HG03097 (cell line): ENCODE measurements at regions not wholly inside any gene's neighbourhood (a gene's known extent, or its start where the extent isn't known, plus 50 kb on each side); places are given as distances from the start of the nearest gene placed in this dataset.
A peak's percentile ranks its signal among the peaks of the same experiment; 100 is the strongest.
"Not testable (repeated sequence)": the region's sequence is repeated elsewhere in the genome, so short reads cannot be mapped to it uniquely, and the experiment has no call there.

Experiments
- ATAC-seq: cut with Tn5 transposase; IDR thresholded peaks from one replicate; pipeline ENCODE4 v1.9.1; 2021; ENCODE audit not compliant: unreplicated experiment, low FRiP score

GRCh38 chr14:28820677-28821076 lies 54.1 kb downstream of the FOXG1 start:
- ATAC-seq, result no peak

DNA sequence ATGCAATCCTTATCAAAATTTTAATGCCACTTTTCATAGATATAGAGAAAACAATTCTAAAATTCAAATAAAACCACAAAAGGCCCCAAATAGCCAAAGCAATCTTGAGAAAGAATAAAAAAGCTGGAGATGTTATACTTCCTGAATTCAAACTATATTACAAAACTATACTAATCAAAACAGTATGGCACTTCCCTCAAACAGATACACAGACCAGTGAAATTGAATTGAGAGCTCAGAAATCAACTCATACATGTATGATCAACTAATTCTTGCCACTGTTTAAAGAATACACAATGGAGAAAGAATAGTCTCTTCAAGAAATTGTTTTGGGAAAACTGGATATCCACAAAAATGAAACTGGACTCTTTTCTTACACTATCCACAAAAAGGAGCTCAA lies 55.4 kb downstream of the FOXG1 start:
- no peak for ATAC-seq

DNA sequence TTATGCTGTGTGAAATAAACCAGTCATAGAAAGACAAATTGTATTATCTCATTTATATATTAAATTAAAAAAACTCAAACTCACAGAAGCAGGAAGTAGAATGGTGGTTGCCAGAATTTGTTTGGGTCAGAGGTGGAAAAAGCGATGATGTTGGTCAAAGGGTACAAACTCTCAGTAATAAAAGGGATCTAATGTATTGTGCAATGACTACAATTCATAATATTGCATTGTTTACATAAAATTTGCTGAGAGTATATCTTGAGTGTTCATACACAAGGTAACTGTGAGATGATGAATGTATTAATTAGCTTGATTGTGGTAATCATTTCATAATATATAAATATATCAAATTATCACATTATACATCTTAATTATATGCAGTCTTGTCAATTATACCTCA lies 56.7 kb downstream of the FOXG1 start:
- no peak for ATAC-seq

GRCh38 chr14:28830115-28830534 lies 63.5 kb downstream of the FOXG1 start:
- ATAC-seq, result no peak

GRCh38 chr14:28831126-28831525 lies 64.5 kb downstream of the FOXG1 start:
- ATAC-seq, result peak; percentile 91

GRCh38 chr14:28842569-28842968 lies 76.0 kb downstream of the FOXG1 start:
- not testable (repeated sequence) for ATAC-seq

GRCh38 chr14:28867571-28867970 lies 101.0 kb downstream of the FOXG1 start:
- no peak for ATAC-seq

DNA sequence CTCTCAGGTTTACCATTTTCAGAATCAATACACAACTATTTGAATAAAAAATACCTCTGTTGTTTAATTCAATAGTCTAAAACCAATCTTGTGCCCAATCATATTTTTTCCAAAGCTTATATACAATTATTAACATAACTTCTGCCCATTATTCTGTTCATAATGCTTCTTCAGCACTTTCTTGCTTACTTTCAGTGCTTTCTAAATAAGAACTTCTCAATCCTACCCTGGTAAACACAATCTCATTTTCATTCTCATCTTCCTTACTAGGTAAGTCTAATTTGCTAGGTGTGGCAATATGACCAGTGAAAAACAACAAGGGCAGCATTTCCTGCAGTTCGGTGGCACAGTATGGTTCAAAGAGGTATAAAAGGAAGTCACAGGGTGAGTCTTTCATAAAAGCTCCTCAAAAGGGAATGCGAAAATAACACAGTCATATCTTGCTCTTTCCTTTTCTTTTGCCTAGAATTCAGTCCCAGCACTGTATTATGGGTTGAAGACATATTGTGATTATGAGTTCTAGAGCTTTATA lies 103.5 kb downstream of the FOXG1 start:
- no peak for ATAC-seq

GRCh38 chr14:28875934-28876571 lies 109.5 kb downstream of the FOXG1 start:
- no peak for ATAC-seq

- no peak for ATAC-seq
These were observed 110.0 kb downstream of the FOXG1 start for GRCh38 chr14:28876572-28876945.

GRCh38 chr14:28877923-28878322 lies 111.3 kb downstream of the FOXG1 start:
- ATAC-seq, result no peak

- ATAC-seq, result no peak
These were observed 113.0 kb downstream of the FOXG1 start for GRCh38 chr14:28879573-28879996.

GRCh38 chr14:28886940-28887339 lies 120.4 kb downstream of the FOXG1 start:
- ATAC-seq, result no peak

DNA sequence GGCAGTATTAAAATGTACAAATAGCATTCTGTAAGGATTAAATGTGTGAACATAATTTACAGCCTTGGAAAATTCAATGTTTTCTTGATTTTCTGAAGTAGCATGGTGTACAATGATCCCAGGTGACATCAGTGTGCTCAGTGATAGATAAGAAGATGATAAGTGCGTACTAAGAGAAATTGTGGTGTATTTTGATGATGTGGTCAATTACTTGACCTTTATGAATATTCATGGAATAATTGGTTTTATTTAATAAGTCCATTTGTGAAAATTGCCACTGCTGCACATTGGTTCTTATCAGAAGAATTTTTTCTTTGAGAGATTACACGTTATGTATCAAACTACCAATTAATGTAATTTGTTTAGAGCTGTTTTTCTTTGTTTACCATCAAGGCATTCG lies 128.8 kb downstream of the FOXG1 start:
- no peak for ATAC-seq

DNA sequence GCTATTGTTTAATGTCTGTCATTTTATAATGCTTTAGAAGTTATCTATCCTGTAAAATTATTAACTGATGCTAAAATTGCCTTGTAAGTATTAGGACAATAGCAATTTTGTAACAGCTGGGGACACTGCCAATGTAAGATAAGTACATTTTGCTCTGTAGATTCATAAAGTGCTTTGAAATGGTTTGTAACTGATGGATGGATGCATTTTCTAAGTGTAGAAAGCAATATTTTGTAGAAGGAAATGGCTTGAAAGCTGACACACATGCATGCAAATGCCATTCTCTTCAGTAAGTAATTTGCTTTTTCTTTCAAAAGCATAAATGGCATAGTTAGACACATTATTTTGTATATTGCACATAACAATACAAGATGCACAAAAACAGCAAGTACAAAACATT lies 129.8 kb downstream of the FOXG1 start:
- no peak for ATAC-seq

DNA sequence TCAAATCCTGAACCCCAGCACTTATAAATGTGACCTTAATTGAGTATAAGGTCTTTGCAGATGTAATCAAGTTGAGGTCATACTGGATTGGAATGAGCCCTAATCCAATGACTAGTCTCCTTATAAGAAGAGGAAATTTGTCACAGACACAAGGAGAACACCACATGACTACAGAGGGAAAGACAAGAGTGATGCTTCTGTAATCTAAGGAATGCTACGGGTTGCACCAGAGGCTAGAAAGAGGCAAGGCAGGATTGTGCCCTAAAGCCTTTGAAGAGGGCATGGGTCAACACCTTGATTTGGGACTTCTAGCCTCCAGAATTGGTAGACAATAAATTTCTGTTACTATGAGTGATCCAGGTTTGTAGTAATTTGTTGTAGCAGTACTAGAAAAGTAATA lies 135.0 kb downstream of the FOXG1 start:
- ATAC-seq, result no peak

DNA sequence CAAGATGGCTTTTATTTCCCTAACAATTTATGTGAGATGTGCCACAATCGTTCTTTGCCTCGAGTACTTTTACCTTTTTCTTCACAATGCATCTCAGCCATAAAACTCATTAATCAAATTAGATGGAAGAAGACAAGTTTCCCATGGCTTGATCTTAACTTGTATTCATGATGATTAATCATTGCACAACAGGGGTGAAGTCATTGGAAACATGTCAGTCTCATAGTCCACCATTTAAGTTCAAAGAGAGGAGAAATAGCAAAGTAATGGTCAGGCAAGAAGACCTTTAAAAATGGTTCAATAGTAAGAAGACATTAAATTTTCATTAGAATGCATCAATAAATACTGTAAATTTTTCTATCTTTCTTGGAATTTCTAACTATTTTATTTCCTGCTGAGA lies 136.3 kb downstream of the FOXG1 start:
- ATAC-seq, result no peak

- no peak for ATAC-seq
These were observed 144.9 kb downstream of the FOXG1 start for GRCh38 chr14:28911521-28911920.

- ATAC-seq, result no peak
These were observed 146.5 kb downstream of the FOXG1 start for GRCh38 chr14:28913056-28913455.

GRCh38 chr14:28926122-28926521 lies 159.5 kb downstream of the FOXG1 start:
- ATAC-seq, result no peak

DNA sequence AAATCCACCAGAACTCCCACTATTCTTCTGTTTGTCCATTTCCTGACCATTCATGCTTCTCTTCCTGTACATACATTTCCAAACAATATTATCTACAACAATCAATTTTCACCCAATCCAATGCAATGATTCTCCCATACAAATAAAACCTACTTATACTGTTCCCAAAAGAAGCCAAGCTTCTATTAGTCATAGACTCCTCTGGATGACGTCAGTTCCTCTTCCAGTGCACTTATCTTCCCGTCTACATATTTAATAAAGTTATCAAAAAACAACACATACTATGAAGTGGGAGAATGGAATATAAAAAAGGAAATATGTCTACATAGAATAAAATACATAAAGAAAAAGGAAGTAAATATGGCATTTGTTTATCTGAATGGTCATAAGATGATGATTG lies 165.4 kb downstream of the FOXG1 start:
- ATAC-seq, result no peak

- no peak for ATAC-seq
These were observed 170.0 kb downstream of the FOXG1 start for GRCh38 chr14:28936601-28937000.

DNA sequence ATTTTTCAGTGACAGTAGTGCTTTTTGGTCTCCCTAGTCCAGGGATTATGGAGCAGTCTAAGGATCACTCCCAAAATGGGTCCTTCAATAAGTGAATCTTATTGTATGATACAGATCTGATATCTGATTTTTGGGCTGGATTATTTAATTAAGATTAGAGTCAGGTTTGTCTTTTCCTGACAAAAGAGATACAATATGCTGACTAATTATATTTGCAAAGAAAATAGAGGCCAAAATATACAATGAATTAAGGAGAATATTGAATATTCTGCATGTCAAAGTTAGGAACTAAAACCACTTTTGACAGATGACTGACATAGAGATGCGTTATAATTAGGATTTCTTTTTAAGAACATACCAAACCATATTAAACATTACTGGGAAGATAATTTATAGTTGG lies 175.2 kb downstream of the FOXG1 start:
- ATAC-seq, result no peak
